Activated naive CD8-positive, alpha-beta T cell treated with anti-CD3 and anti-CD28 coated beads for 36 hours (primary cell): ENCODE measurements at regions not wholly inside any gene's neighbourhood (a gene's known extent, or its start where the extent isn't known, plus 50 kb on each side); places are given as distances from the start of the nearest gene placed in this dataset.
"Not testable (repeated sequence)": the region's sequence is repeated elsewhere in the genome, so short reads cannot be mapped to it uniquely, and the experiment has no call there.

Experiments
- DNase-seq: peaks from one replicate; pipeline ENCODE4 v3.0.0; 2021
- H3K27ac Mint-ChIP-seq: one replicate; pipeline ENCODE4 v1.8.0; 2022; ENCODE audit warnings: mild to moderate bottlenecking, moderate library complexity, mixed read lengths
- H3K27me3 Mint-ChIP-seq: one replicate; pipeline ENCODE4 v1.8.0; 2022; ENCODE audit warnings: mild to moderate bottlenecking, mixed read lengths
- H3K36me3 Mint-ChIP-seq: one replicate; pipeline ENCODE4 v1.8.0; 2021; ENCODE audit warnings: mild to moderate bottlenecking, mixed read lengths
- H3K4me1 Mint-ChIP-seq: one replicate; pipeline ENCODE4 v1.8.0; 2021; ENCODE audit warnings: mixed read lengths
- H3K4me3 Mint-ChIP-seq: one replicate; pipeline ENCODE4 v1.8.0; 2022; ENCODE audit warnings: mild to moderate bottlenecking, moderate library complexity, mixed read lengths
- H3K9me3 Mint-ChIP-seq: one replicate; pipeline ENCODE4 v1.8.0; 2022; ENCODE audit warnings: mixed read lengths

DNA sequence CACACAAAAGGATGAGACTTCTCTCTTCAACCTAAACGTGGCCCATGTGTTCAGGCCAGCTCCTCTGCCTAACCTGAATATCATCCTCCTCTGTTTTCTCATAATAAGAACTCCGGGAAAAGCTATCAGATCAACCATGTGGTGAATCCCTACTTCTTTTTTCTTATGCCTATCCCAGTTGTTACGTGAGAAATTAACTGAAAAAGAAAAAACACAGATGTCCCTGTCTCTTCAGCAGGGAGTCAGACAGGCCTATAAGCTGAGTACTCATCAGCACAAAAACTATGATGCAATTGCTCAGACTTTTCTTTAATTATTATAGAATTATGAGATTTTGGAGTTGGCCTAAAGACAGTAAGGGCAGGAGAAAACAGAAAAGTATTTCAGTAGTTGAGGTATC, 613.0 kb upstream of the FSHR start:
- Mint-ChIP-seq H3K4me3 (no peak overlapping the region), H3K9me3 (no peaks in the 10 kb centered on the region), H3K36me3 (no peaks in the 10 kb centered on the region), H3K27ac (no peak overlapping the region), H3K4me1 (no peaks in the 10 kb centered on the region), H3K27me3 (no peaks in the 10 kb centered on the region)
- no peak for DNase-seq

DNA sequence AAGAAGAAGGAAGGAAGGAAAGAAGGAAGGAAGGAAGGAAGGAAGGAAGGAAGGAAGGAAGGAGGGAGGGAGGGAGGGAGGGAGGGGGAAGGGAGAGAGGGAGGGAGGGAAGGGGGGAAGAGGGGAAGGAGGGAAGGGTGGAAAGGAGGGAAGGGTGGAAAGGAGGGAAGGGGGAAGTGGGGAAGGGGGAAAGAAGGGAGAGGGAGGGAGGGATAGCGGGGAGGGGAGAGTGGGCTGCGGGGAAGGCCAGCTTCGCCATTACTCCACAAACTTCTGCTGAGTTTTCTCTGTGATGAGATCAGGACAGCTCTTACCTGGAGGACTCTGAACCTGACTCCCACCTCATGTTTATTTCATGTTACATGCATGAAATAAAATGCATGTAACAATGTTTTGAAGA, 601.5 kb upstream of the FSHR start:
- Mint-ChIP-seq H3K4me1 (no peaks in the 10 kb centered on the region), H3K27ac (no peak overlapping the region), H3K27me3 (no peaks in the 10 kb centered on the region), H3K4me3 (no peak overlapping the region), H3K9me3 (peaks cover 1% of the 10 kb centered on the region), H3K36me3 (no peaks in the 10 kb centered on the region)
- no peak for DNase-seq

DNA sequence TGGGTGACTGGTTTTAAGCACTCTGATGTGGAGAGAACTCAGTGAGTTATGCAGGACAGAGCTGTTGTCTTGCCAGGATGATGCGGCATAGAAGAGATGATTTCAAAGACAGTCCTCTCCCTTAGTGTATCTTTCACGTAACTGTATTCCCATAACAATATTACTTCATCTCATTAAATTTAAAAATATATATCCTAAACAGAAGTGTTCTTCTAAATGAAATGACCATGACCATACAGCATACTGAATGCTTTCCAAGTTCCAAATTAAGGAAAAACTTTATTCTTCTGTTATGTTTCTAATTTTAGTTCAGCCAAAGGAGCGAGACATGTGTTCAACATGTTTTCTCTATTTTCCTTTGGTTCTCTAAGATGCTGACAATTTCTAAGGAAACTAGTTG, 600.1 kb upstream of the FSHR start:
- H3K4me3 Mint-ChIP-seq: no peak overlapping the region
- no peaks in the 10 kb centered on the region for H3K27me3 Mint-ChIP-seq
- H3K36me3 Mint-ChIP-seq: no peaks in the 10 kb centered on the region
- no peak overlapping the region for H3K27ac Mint-ChIP-seq
- H3K9me3 Mint-ChIP-seq: peaks cover 1% of the 10 kb centered on the region
- no peak for DNase-seq
- no peaks in the 10 kb centered on the region for H3K4me1 Mint-ChIP-seq

GRCh38 chr2:49753344-49753985, 599.1 kb upstream of the FSHR start:
- Mint-ChIP-seq H3K27ac (no peak overlapping the region), H3K9me3 (peaks cover 1% of the 10 kb centered on the region), H3K27me3 (no peaks in the 10 kb centered on the region), H3K4me3 (no peak overlapping the region), H3K4me1 (no peaks in the 10 kb centered on the region), H3K36me3 (no peaks in the 10 kb centered on the region)
- DNase-seq: no peak

GRCh38 chr2:49737606-49738005, 583.3 kb upstream of the FSHR start:
- Mint-ChIP-seq H3K36me3 (no peaks in the 10 kb centered on the region), H3K4me3 (no peak overlapping the region), H3K9me3 (peaks cover 8% of the 10 kb centered on the region), H3K27me3 (no peaks in the 10 kb centered on the region), H3K4me1 (no peaks in the 10 kb centered on the region), H3K27ac (no peak overlapping the region)
- no peak for DNase-seq

DNA sequence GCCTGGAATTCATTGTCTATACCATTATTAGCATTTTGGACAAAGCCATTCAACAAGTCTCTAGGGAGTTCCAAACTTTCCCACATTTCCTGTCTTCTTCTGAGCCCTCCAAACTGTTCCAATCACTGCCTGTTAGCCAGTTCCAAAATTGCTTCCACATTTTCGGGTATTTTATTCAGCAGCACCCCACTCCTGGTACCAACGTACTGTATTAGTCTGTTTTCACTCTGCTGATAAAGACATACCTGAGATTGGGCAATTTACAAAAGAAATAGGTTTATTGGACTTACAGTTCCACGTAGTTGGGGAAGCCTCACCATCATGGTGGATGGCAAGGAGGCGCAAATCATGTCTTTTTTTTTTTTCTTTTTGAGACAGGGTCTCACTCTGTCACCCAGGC, 578.6 kb upstream of the FSHR start:
- H3K36me3 Mint-ChIP-seq, DNase-seq: not testable (repeated sequence)

GRCh38 chr2:49719241-49719640, 564.9 kb upstream of the FSHR start:
- no peak overlapping the region for H3K4me3 Mint-ChIP-seq

More for the DNA sequence above, 578.6 kb upstream of the FSHR start:
- H3K4me1 Mint-ChIP-seq, H3K27me3 Mint-ChIP-seq, H3K27ac Mint-ChIP-seq, H3K9me3 Mint-ChIP-seq, H3K4me3 Mint-ChIP-seq: not testable (repeated sequence)

DNA sequence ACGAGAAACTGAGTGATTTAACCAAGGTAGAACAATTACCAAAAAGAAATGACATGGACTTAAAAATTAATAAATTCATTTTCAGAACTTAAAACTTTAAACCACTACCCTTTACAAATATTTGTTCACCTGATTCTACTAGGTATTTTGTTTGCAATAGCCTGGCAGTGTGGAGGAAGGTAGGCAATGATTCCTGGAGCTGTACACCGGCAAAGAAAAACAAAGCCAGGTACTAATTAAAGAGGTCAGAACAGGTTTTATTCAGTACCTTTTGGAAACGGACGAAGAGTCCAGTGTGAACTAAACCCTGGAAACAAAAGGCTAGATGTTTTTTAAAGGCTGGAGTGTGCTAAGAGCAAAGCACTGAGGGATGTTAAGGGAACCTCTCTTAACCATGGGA, 561.3 kb upstream of the FSHR start:
- no peak overlapping the region for H3K27ac Mint-ChIP-seq
- H3K36me3 Mint-ChIP-seq: no peaks in the 10 kb centered on the region
- H3K9me3 Mint-ChIP-seq: no peaks in the 10 kb centered on the region
- H3K27me3 Mint-ChIP-seq: no peaks in the 10 kb centered on the region
- no peak overlapping the region for H3K4me3 Mint-ChIP-seq
- no peaks in the 10 kb centered on the region for H3K4me1 Mint-ChIP-seq
- DNase-seq: no peak

More at GRCh38 chr2:49719241-49719640, 564.9 kb upstream of the FSHR start:
- H3K36me3 Mint-ChIP-seq: no peaks in the 10 kb centered on the region
- DNase-seq: no peak
- no peak overlapping the region for H3K27ac Mint-ChIP-seq
- H3K27me3 Mint-ChIP-seq: no peaks in the 10 kb centered on the region
- H3K9me3 Mint-ChIP-seq: no peaks in the 10 kb centered on the region
- no peaks in the 10 kb centered on the region for H3K4me1 Mint-ChIP-seq

- Mint-ChIP-seq H3K27me3 (no peaks in the 10 kb centered on the region), H3K9me3 (no peaks in the 10 kb centered on the region), H3K27ac (no peak overlapping the region), H3K4me1 (no peaks in the 10 kb centered on the region), H3K4me3 (no peak overlapping the region), H3K36me3 (no peaks in the 10 kb centered on the region)
- no peak for DNase-seq
Measured at GRCh38 chr2:49714454-49714853, 560.1 kb upstream of the FSHR start.

GRCh38 chr2:49702740-49703139, 548.4 kb upstream of the FSHR start:
- DNase-seq: no peak
- Mint-ChIP-seq H3K9me3 (no peaks in the 10 kb centered on the region), H3K27me3 (no peaks in the 10 kb centered on the region), H3K27ac (no peak overlapping the region), H3K4me3 (no peak overlapping the region), H3K4me1 (no peaks in the 10 kb centered on the region), H3K36me3 (no peaks in the 10 kb centered on the region)

GRCh38 chr2:49693961-49694360, 539.6 kb upstream of the FSHR start:
- Mint-ChIP-seq H3K9me3 (peaks cover 5% of the 10 kb centered on the region), H3K27me3 (no peaks in the 10 kb centered on the region), H3K36me3 (no peaks in the 10 kb centered on the region), H3K27ac (no peak overlapping the region), H3K4me1 (no peaks in the 10 kb centered on the region), H3K4me3 (no peak overlapping the region)
- no peak for DNase-seq

DNA sequence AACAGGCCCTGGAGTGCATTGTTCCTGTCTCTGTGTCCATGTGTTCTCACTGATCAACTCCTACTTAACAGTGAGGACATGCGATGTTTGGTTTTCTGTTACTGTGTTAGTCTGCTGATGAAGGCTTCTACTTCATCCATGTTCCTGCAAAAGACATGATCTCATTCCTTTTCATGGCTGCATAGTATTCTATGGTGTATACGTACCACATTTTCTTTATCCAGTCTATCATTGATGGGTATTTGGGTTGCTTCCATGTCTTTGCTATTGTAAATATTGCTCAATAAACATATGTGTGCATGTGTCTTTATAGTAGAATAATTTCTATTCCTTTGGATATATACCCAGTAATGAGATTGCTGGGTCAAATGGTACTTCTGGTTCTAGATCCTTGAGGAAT, 537.7 kb upstream of the FSHR start:
- H3K36me3 Mint-ChIP-seq, DNase-seq, H3K27me3 Mint-ChIP-seq, H3K9me3 Mint-ChIP-seq, H3K4me3 Mint-ChIP-seq, H3K4me1 Mint-ChIP-seq, H3K27ac Mint-ChIP-seq: not testable (repeated sequence)

GRCh38 chr2:49687918-49688317, 533.6 kb upstream of the FSHR start:
- no peak overlapping the region for H3K27ac Mint-ChIP-seq
- no peaks in the 10 kb centered on the region for H3K4me1 Mint-ChIP-seq
- no peak for DNase-seq
- H3K4me3 Mint-ChIP-seq: no peak overlapping the region
- H3K9me3 Mint-ChIP-seq: peaks cover 5% of the 10 kb centered on the region
- H3K27me3 Mint-ChIP-seq: no peaks in the 10 kb centered on the region
- no peaks in the 10 kb centered on the region for H3K36me3 Mint-ChIP-seq

DNA sequence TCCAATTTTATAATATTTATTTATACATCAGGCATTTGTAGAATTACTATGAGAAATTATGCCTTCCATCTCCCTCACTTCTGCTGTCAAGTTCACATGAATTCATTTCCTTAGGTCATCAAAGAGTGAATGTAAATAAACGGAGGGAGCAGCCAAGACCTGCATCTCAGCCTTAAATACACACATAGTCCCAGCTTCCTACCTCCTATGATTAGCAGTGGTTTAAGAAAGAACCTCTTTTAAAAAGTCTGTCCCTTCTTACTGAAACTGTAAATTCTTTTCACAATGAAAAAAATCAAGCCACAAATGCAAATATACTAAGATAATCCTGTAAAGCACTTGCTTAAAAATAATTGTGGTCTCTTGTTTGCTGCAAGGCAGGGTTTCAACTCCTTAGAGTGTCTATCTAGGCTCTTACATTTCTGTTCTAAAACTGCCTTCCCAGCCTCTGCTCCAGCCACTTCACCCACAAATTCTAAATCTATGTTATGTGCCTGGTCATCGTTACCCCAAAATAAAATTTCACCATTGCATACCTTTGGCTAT, 532.7 kb upstream of the FSHR start:
- no peaks in the 10 kb centered on the region for H3K9me3 Mint-ChIP-seq
- no peaks in the 10 kb centered on the region for H3K36me3 Mint-ChIP-seq
- H3K4me1 Mint-ChIP-seq: no peaks in the 10 kb centered on the region
- DNase-seq: no peak
- H3K4me3 Mint-ChIP-seq: no peak overlapping the region
- no peaks in the 10 kb centered on the region for H3K27me3 Mint-ChIP-seq
- no peak overlapping the region for H3K27ac Mint-ChIP-seq

- no peak overlapping the region for H3K4me3 Mint-ChIP-seq
- H3K4me1 Mint-ChIP-seq: no peaks in the 10 kb centered on the region
- H3K36me3 Mint-ChIP-seq: no peaks in the 10 kb centered on the region
- DNase-seq: no peak
- no peaks in the 10 kb centered on the region for H3K27me3 Mint-ChIP-seq
- no peak overlapping the region for H3K27ac Mint-ChIP-seq
- no peaks in the 10 kb centered on the region for H3K9me3 Mint-ChIP-seq
Measured at GRCh38 chr2:49686291-49686690, 532.0 kb upstream of the FSHR start.

DNA sequence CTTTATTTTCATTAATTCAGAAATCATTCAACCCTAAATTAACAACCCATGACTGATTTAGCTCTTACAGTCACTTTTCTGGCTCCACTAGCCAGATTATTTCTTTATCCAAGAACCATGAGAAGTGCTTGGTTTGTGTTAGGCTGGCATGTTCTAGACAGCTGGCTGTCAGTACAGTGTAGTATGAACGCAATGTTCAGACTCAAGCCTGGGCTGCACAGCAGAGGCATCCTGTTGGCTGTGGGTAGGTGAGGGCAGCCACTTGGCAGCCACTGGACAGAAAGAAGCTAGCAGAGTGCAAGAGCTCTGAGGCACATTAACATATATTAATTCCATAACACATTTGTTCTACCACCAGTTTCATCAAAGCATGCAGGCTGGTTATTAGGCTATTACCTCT, 522.9 kb upstream of the FSHR start:
- no peaks in the 10 kb centered on the region for H3K27me3 Mint-ChIP-seq
- no peak for DNase-seq
- H3K9me3 Mint-ChIP-seq: no peaks in the 10 kb centered on the region
- no peak overlapping the region for H3K4me3 Mint-ChIP-seq
- H3K27ac Mint-ChIP-seq: no peak overlapping the region
- no peaks in the 10 kb centered on the region for H3K4me1 Mint-ChIP-seq
- no peaks in the 10 kb centered on the region for H3K36me3 Mint-ChIP-seq
